Activated CD8-positive, alpha-beta memory T cell treated with anti-CD3 and anti-CD28 coated beads, Interleukin-2, amount 50 U/mL, for 24 hours (primary cell): ENCODE measurements at regions not wholly inside any gene's neighbourhood (a gene's known extent, or its start where the extent isn't known, plus 50 kb on each side); places are given as distances from the start of the nearest gene placed in this dataset.
A peak's percentile ranks its signal among the peaks of the same experiment; 100 is the strongest.
"Not testable (repeated sequence)": the region's sequence is repeated elsewhere in the genome, so short reads cannot be mapped to it uniquely, and the experiment has no call there.

Source experiments
- DNase-seq: peaks from one replicate; pipeline ENCODE4 v3.0.0-alpha.2; 2020; ENCODE audit errors: extremely low read depth

DNA sequence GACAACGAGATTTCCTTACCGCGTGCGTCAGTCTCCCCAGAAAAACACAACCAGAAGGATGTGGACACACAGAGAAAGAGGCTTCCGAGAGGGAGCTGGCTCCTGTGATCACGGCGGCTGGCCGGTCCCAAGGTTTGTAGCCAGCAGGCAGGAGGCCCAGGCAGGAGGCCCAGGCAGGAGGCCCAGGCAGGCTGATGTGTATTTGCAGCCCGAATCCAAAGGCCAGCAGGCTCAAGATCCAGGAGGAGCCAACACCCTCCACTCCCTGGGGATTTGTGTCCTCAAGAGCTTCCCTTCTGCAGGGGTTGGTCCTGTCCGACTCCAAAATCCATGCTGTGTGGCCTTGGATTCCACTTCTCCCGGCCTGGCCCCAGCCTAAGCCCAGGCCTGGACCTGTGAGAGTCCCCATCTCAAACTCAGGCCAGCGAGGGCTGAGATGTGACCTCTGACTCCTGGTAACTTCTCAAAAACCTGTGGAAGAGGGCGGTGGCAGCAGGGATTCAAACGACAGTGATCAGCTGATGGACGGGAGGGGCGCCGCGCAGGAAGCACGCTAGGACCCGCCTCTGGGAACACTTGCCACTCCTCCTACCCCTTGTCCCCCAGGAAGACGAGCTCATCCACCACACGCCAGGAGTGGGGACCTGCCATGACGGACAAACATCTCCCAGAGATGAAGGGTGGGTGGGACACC is 75.0 kb upstream of the PPP1R26 start:
- no peak for DNase-seq

GRCh38 chr9:135405145-135405464 is 74.5 kb upstream of the PPP1R26 start:
- not testable (repeated sequence) for DNase-seq

DNA sequence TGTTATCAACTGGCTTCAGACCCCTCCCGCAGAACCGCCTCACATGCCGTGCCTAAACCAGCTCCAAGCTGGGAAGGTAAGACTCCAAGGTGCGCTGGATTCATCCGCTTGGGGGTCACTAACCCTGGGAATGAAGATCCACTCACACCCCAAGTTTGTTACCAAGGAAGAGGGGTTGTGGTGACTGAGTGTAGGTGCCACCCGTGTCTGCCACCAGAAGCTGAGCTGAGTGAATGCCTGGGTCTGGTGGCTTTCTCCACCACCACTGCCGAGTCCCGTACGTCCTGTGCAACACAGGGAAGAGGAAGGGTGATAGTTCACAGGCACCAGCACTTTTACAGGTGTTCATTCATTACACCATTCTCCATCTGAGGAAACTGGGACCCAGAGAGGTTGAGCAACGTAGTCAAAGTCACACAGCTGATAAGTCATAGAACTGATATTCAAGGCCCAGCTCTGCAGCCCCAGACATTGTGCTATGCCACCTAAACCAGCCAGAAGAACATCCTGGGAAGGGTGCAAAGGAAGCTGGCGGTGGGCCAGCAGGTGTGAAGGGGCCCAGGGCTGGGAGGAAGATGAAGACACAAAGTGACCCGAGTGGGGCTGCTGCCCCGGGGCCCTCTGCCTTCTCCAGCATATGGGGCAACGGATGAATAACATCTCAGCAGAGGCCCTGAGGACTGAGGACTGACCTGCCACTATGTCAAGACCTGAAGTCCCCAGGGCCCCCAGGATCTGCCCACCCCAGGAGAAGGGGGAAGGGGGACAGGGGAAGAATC is 70.9 kb upstream of the PPP1R26 start:
- no peak for DNase-seq

GRCh38 chr9:135409286-135410200 is 70.0 kb upstream of the PPP1R26 start:
- DNase-seq: no peak

- no peak for DNase-seq
These were observed 69.2 kb upstream of the PPP1R26 start for GRCh38 chr9:135410421-135410820.

DNA sequence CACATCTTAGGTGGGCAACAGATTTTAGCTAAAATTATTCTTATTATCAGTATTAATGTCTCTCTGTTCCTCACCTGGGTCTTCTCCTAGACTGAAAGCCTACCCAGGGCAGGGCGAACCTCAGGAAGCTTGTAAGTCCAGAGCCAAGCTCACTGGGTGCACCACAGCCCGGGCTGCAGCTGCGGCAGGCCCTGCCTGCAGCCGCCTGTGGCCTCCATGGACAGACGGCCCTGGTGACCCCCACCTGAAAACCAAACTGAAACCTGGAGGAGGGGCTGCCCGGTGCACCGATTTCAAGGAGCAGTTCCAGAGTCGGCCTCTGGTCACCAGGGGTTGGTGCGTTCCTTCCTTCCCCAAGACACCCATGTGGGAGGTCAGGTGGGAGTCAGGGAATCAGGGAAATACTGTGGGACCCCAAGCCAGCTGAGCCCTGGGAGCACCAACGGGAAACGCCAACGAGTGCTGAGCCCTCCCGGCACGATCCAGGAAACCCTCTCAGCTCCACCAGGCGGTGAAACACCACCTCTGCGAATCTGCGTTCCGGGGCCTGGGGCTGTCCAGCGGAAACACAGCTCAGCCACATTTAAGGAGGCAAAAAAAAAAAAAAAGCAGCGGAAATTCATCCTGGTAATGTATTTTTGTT is 68.6 kb upstream of the PPP1R26 start:
- no peak for DNase-seq

- not testable (repeated sequence) for DNase-seq
These were observed 68.0 kb upstream of the PPP1R26 start for GRCh38 chr9:135411605-135412004.

- DNase-seq: peak; percentile 28
These were observed 67.1 kb upstream of the PPP1R26 start for GRCh38 chr9:135412315-135413085.

DNA sequence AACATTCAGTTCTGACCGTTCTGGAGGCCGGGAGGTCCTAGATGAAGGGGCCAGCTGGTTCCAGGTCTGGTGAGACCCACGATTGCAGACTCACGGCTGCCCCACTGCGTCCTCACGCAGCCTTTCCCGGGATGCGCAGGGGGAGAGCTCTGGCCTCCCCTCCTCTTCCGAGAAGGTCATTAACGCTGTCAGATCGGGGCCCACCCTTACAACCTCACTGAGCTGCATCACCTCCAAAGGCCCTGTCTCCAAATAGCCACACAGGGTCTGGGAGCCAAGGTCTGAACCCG is 66.6 kb upstream of the PPP1R26 start:
- DNase-seq: no peak

- no peak for DNase-seq
These were observed 66.1 kb upstream of the PPP1R26 start for GRCh38 chr9:135413461-135413860.

DNA sequence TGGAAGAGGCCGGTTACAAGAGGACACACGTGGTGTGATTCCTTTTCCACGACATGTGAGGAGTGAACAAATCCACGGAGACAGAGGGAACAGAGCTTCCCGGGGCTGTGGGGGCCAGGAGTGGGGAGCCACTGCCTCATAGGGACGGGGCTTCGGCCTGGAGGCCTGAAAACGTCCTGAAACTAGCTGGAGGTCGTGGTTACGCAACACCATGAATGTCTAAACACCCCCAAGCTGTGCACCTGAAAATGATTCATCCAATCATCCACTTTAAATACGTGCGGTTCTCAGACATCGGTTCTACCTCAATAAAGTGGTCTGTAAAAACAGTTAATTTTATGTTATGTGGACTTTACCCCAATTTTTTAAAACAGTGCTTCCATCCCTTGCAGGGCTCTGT is 65.3 kb upstream of the PPP1R26 start:
- no peak for DNase-seq

GRCh38 chr9:135415586-135415985 is 64.0 kb upstream of the PPP1R26 start:
- no peak for DNase-seq

- no peak for DNase-seq
These were observed 62.8 kb upstream of the PPP1R26 start for GRCh38 chr9:135416664-135417290.

DNA sequence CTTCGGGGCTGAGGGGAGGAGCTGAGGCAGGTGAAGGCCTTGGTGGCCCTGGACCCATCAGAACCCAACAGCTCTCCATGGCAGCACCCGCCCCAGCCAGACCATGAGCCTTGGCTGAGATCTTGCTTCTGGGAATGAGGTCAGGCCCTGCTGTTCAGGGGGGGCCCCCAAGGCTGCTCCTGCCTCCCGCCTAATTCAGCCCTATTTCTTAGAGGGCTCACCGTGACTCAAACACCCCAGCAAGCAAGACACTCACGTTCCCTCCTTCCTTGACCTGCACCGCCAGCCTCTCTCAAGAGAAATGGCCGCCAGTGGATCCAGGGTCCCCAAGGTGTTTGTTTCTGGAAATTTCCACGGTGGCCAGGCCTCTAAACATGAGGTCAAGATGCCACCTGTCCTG is 61.4 kb upstream of the PPP1R26 start:
- DNase-seq: no peak

DNA sequence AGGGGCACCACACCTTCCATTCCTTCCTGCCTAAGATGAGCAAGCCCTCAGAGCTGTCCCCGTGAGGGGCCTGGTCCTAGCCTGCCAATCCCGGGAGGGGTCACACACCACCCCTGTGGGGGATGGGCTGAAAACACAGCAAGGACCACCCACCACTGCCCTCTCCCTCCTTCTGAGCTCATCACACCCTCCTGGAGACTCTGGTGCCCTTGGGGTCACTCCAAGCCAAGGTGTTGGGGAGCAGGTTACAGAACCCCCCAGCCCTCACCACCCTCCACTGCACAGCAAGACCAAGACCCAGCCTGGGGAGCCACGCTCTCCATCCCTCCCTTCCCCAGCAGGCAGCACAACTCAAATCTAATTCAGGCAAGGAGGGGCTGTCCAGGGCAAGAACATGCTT is 60.5 kb upstream of the PPP1R26 start:
- DNase-seq: no peak

DNA sequence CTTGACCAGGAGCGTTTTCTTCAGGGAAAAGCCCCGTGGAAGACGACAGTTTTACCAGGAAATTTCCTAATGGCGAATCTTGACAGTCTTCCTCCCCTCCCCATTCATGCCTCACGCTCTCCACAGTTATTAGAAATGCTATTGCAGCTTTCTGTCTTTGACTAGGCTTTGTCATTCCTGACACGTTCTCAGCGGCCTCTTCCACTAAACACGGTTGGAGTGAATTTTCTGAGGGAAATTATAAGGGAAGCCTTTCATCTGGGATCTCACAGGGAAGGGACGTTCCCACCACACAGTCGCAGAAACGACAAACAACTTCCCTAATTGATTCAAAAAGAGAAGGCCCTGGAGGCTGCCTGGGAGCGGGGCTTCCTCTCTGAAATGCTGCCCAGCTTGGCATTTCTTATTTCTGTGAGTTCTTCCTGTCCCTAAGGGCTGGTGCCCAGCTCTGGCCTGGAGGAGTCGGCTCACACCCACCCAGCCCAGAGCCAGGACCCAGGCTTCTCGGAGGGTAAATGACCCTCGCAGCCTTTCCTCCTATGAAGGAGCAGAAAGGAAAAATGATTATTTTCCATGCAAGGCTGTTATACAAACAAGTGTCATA is 57.1 kb upstream of the PPP1R26 start:
- no peak for DNase-seq

- no peak for DNase-seq
These were observed 55.9 kb upstream of the PPP1R26 start for GRCh38 chr9:135423725-135424124.
